Muscle of arm (tissue), 1 donor: ENCODE measurements at regions not wholly inside any gene's neighbourhood (a gene's known extent, or its start where the extent isn't known, plus 50 kb on each side); places are given as distances from the start of the nearest gene placed in this dataset.

Experiments
- DNase-seq: peaks from one replicate; pipeline ENCODE4 v3.0.0-alpha.2; 2013

DNA sequence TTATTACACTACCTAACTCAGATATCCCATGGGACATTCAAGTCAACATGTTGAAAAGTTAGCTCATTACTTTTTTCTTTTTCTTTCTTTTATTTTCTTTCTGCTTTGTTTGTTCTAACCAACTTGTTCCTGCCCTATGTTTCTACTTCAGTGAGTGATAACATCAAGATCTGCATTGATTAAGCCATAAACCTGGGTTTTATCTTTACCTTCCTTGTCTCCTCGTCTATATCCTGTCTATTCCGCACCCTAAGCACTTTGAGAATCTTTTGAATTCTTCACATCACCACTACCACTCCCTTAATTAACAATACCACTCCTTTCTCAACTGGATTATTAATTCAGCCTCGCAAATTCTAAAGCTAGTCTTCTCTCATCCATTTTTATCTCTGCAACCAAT is 81.9 kb upstream of the AVPR1A start:
- DNase-seq: no peak

DNA sequence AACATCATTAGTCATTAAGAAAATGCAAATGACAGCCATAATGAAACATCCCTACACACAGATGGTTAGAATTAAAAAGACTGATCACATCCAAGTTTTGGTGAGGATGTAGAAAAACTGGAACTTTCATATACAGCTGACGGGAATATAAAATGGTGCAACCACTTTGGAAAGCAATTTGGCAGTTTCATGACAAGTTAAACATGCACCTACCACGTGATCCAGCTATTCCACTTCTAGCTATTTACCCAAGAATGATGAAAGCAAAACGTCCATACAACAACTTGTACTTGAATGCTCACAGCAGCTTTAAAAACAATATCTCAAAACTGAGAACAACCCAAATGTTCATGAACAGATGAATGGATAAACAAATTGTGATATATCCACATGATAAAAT is 77.9 kb upstream of the AVPR1A start:
- no peak for DNase-seq

DNA sequence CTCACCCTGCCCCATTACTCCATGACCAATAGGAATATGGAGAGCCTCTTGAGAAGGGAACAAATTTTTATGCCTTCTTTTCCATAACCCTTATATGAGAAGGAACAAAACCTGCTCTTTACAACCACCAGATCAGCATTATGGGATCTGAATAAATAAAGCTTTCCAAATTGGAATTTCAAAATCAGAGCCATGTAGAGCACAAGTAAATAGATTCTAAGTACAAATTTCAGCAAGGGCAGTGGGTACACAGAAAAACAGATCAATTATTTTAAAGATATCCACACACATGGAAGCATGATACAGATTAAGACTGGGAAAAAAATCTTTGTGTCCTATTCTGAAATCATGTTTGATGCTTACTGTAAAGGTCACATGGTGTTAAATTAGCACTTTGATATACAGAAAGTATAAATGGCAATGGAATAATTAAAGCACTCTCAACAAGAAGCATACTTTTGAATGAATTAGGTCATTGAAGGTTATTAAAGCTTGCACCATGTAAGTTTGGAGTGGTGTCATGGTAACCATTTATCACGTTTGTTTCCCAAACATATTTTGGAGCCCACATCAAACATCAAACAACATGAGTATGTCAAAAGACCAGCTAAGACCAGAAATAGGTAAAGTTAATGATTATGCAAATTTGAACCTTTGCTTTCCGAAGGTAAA is 75.9 kb upstream of the AVPR1A start:
- DNase-seq: no peak

DNA sequence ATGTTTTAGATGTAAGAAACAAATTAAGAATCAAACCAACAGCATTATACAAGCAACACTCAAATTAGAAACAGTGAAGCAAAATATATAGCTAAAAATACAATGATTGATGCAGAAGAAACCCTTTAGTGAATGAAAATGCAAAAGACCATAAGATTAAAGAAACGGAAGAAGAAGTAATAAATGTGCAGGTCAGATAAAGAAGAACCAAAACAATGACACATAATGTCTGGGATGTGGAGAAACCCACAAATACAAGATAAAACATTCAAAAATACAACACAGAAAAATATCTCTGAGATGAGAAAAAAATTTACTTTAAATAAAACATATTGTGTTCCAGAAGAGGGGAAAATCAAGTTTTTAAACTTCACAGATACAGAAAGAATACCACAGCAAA is 73.4 kb upstream of the AVPR1A start:
- no peak for DNase-seq

GRCh38 chr12:63223128-63223527 is 72.1 kb upstream of the AVPR1A start:
- no peak for DNase-seq

DNA sequence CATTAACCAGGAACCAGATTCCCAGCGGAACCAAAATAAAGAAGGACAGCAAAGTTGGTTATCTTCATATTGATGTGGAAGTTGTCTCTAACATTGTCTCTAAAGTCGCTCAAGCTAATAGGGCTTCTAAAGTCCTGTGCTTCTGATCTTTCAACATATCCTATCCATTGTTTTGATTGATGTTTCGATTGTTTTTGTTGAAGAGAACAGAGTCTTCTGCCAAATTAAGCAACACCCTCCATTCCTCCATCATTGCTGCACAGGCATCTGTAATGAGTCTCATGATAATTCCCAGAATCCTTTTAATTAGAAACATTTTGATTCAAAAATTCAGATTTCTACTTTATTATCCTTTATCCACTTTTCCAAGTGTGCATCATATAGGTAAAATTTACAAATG is 71.6 kb upstream of the AVPR1A start:
- DNase-seq: no peak

- DNase-seq: no peak
Measured at GRCh38 chr12:63220921-63221320, 69.9 kb upstream of the AVPR1A start.

DNA sequence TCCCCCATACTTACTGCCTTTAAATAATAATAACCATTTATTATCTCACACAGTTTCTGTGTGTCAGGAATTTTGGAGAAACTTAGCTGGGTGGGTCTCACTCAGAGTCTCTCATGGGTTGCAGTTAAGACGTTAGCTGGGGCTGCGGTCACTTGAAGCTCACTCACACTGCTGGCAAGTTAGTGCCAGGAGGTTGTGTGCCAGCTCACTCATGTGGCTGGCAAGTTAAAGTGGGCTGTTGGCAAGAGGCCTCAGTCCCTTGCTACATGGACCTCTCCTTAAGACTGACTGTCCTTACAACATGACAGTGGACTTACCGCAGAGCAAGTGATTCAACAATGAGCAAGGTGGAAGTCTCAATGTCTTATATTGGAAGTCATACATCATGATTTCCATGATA is 61.3 kb upstream of the AVPR1A start:
- no peak for DNase-seq

DNA sequence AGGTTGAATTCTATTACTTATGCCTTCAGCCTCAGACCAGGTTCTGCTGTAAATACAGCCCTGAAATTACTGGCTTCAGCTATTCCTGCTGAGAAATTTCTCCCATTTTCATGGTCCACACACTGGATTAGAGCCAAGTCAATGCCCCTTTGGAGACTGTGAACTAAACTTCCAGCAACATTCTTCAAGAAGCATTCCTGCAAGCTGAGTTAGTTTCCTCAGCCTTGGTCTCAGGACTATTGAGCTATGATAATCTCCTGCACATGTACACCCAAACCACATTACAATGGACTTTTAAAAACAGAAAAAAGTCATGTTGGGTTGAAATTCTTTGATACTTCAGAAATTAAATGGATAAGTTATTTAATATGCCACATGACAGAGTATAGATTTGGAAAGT is 58.0 kb upstream of the AVPR1A start:
- no peak for DNase-seq

- DNase-seq: no peak
Measured at GRCh38 chr12:63206909-63207308, 55.9 kb upstream of the AVPR1A start.

GRCh38 chr12:63206494-63206893 is 55.5 kb upstream of the AVPR1A start:
- no peak for DNase-seq
